Keratinocyte (primary cell): ENCODE measurements at regions not wholly inside any gene's neighbourhood (a gene's known extent, or its start where the extent isn't known, plus 50 kb on each side); places are given as distances from the start of the nearest gene placed in this dataset.

Source experiments
- DNase-seq: peaks from one replicate; pipeline ENCODE4 v3.0.0-alpha.2; 2011; ENCODE audit warnings: low read depth, missing footprints, low spot score
- FAIRE-seq: peaks from 2 replicates; lab custom pipeline; 2011; peaks lifted over from hg19 to GRCh38; lab: Jason Lieb, UNC
- H2AFZ ChIP-seq: 2 replicates; pipeline ENCODE4 v1.6.0; 2012; ENCODE audit warnings: low read length, control low read depth, inconsistent platforms; ENCODE audit not compliant: control insufficient read depth
- H3K27ac ChIP-seq: 2 replicates; pipeline ENCODE4 v1.5.1; 2011; ENCODE audit warnings: low read length; ENCODE audit not compliant: control insufficient read depth, insufficient read depth
- H3K27me3 ChIP-seq: 3 replicates; pipeline ENCODE4 v1.6.0; 2011; ENCODE audit warnings: low read length; ENCODE audit not compliant: control insufficient read depth, insufficient read depth; ENCODE audit errors: extremely low read depth
- H3K36me3 ChIP-seq, 2 experiments: 2 replicates in 1 of 2; 3 replicates in 1 of 2; pipeline ENCODE4 v1.5.1; 2011; ENCODE audit warnings: low read length in 2 of 2, mild to moderate bottlenecking in 1 of 2; ENCODE audit not compliant: control insufficient read depth in 2 of 2, insufficient read depth in 2 of 2; ENCODE audit errors: extremely low read depth in 1 of 2
- H3K4me1 ChIP-seq: 3 replicates; pipeline ENCODE4 v1.5.1; 2011; ENCODE audit warnings: low read length; ENCODE audit not compliant: control insufficient read depth, insufficient read depth; ENCODE audit errors: extremely low read depth
- H3K4me2 ChIP-seq: 3 replicates; pipeline ENCODE4 v1.6.0; 2011; ENCODE audit warnings: low read depth, low read length; ENCODE audit not compliant: control insufficient read depth, insufficient read depth; ENCODE audit errors: extremely low read depth
- H3K4me3 ChIP-seq, 3 experiments: fragments of 200-600 bp in 1 of 3; sonication (generic) in 1 of 3; 2 replicates in 2 of 3; 3 replicates in 1 of 3; pipeline ENCODE4 v1.5.1; 2011 to 2016; ENCODE audit warnings: low read length in 3 of 3, mild to moderate bottlenecking in 3 of 3, control low read depth in 2 of 3, inconsistent platforms in 1 of 3, low read depth in 1 of 3, mixed read lengths in 1 of 3, mixed run types in 1 of 3, moderate library complexity in 1 of 3; ENCODE audit not compliant: control insufficient read depth in 2 of 3, insufficient read depth in 2 of 3; ENCODE audit errors: extremely low read depth in 1 of 3
- H3K79me2 ChIP-seq: 2 replicates; pipeline ENCODE4 v1.6.0; 2012; ENCODE audit warnings: low read length; ENCODE audit not compliant: control insufficient read depth, insufficient read depth
- H3K9ac ChIP-seq: 3 replicates; pipeline ENCODE4 v1.6.0; 2011; ENCODE audit warnings: low read length; ENCODE audit not compliant: control insufficient read depth, insufficient read depth; ENCODE audit errors: extremely low read depth
- H3K9me1 ChIP-seq: 3 replicates; pipeline ENCODE4 v1.6.0; 2011; ENCODE audit warnings: low read length; ENCODE audit not compliant: control insufficient read depth, insufficient read depth; ENCODE audit errors: extremely low read depth
- H3K9me3 ChIP-seq: 2 replicates; pipeline ENCODE4 v1.5.1; 2012; ENCODE audit warnings: low read depth, low read length; ENCODE audit not compliant: control insufficient read depth
- H4K20me1 ChIP-seq: 3 replicates; pipeline ENCODE4 v1.6.0; 2011; ENCODE audit warnings: low read length; ENCODE audit not compliant: control insufficient read depth, insufficient read depth; ENCODE audit errors: extremely low read depth
- EZH2 ChIP-seq: IDR thresholded peaks from one replicate; pipeline ENCODE4 v1.6.1; 2012; ENCODE audit warnings: inconsistent platforms, mild to moderate bottlenecking, low read length, moderate library complexity
- dilution Hi-C: fragments of 300-500 bp; cut with MboI; formaldehyde crosslinking; loops from one replicate; pipeline ENCODE4 v1.7.0; 2020; ENCODE audit warnings: low sequenced_read_pairs; ENCODE audit not compliant: extremely low pct_ligation_motif_present
- TF ChIP-seq, protein P1 (sequence below), 3 experiments: IDR thresholded peaks in 1 of 3; conservative IDR thresholded peaks in 1 of 3; optimal IDR thresholded peaks in 1 of 3; 2 replicates in 2 of 3; 3 replicates in 1 of 3; pipeline versions ENCODE3 to v1.5.1; 2011; ENCODE audit warnings: low read length in 3 of 3, mild to moderate bottlenecking in 3 of 3, moderate library complexity in 2 of 3, control low read depth in 1 of 3, inconsistent platforms in 1 of 3; ENCODE audit not compliant: insufficient read depth in 2 of 3; ENCODE audit errors: extremely low read depth in 1 of 3

DNA sequence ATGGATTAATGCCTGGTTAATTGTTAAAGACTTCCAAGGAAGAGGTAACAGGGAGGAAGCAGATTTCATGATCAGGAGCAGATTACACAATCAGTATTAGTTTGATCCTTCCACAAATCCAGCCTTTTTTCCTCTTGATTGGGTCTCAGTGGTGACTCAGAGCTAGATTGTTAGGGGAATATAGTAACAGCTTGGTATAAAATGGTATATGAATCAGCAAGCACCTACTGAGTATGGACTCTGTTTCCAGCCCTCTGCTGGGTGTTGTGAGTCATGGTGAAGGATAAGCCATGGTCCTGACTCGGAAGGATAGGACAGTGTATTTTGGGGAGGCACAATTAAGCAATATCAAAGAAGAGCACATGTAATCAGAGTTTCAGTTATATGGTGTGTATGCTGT lies 272.4 kb upstream of the DPP10 start:
- H3K79me2 ChIP-seq = no peaks in the 10 kb centered on the region
- H3K27ac ChIP-seq = no peak overlapping the region
- no peak overlapping the region for H3K4me3 ChIP-seq
- H4K20me1 ChIP-seq = no peaks in the 10 kb centered on the region
- H3K4me1 ChIP-seq = no peaks in the 10 kb centered on the region
- no peaks in the 10 kb centered on the region for H3K27me3 ChIP-seq
- dilution Hi-C loops = no loop called here
- FAIRE-seq (no peak), DNase-seq (no peak)
- H3K4me2 ChIP-seq = no peak overlapping the region
- TF ChIP-seq EZH2 = no peak
- TF ChIP-seq, protein P1, sequence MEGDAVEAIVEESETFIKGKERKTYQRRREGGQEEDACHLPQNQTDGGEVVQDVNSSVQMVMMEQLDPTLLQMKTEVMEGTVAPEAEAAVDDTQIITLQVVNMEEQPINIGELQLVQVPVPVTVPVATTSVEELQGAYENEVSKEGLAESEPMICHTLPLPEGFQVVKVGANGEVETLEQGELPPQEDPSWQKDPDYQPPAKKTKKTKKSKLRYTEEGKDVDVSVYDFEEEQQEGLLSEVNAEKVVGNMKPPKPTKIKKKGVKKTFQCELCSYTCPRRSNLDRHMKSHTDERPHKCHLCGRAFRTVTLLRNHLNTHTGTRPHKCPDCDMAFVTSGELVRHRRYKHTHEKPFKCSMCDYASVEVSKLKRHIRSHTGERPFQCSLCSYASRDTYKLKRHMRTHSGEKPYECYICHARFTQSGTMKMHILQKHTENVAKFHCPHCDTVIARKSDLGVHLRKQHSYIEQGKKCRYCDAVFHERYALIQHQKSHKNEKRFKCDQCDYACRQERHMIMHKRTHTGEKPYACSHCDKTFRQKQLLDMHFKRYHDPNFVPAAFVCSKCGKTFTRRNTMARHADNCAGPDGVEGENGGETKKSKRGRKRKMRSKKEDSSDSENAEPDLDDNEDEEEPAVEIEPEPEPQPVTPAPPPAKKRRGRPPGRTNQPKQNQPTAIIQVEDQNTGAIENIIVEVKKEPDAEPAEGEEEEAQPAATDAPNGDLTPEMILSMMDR (optimal IDR thresholded peaks at IDR 0.05 in 1 of 3, IDR thresholded peaks at IDR 0.05 in 1 of 3, conservative IDR thresholded peaks at IDR 0.05 in 1 of 3; ENCODE audit: extremely low read depth in 1 of 3, insufficient read depth in 2 of 3, low read length in 3 of 3) = no peak
- no peak overlapping the region for H2AFZ ChIP-seq
- H3K9me1 ChIP-seq = no peaks in the 10 kb centered on the region
- no peak overlapping the region for H3K9ac ChIP-seq
- H3K36me3 ChIP-seq = no peaks in the 10 kb centered on the region
- no peaks in the 10 kb centered on the region for H3K9me3 ChIP-seq

DNA sequence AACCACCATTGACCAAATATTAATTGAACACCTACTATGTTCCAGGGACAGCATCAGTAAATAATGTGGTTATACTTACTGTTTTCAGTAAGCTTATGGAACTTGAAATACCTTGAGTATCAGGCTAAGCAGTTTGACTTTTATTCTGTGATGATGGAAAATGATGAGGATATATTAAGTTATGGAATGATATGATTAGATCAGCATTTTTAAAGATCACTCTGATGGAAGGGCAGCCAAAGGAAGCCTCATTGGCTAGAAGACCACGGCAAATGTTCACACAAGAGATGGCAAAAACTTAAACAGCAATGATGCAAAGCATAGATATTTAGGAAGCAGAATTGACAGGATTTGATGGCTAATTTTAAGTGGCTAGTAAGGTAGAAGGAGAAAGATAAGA lies 266.9 kb upstream of the DPP10 start:
- Histone ChIP-seq H3K9me3 (no peaks in the 10 kb centered on the region), H2AFZ (no peak overlapping the region), H3K4me1 (no peaks in the 10 kb centered on the region), H3K9me1 (no peaks in the 10 kb centered on the region), H3K27ac (no peak overlapping the region), H3K4me2 (no peak overlapping the region), H3K4me3 (no peak overlapping the region), H3K27me3 (no peaks in the 10 kb centered on the region), H3K36me3 (no peaks in the 10 kb centered on the region), H3K79me2 (no peaks in the 10 kb centered on the region), H4K20me1 (no peaks in the 10 kb centered on the region), H3K9ac (no peak overlapping the region)
- dilution Hi-C loops = no loop called here
- DNase-seq (no peak), FAIRE-seq (no peak)
- TF ChIP-seq EZH2 = no peak
- TF ChIP-seq, protein P1 (optimal IDR thresholded peaks at IDR 0.05 in 1 of 3, IDR thresholded peaks at IDR 0.05 in 1 of 3, conservative IDR thresholded peaks at IDR 0.05 in 1 of 3; ENCODE audit: extremely low read depth in 1 of 3, insufficient read depth in 2 of 3, low read length in 3 of 3) = no peak
